A673 (cell line): ENCODE measurements at regions not wholly inside any gene's neighbourhood (a gene's known extent, or its start where the extent isn't known, plus 50 kb on each side); places are given as distances from the start of the nearest gene placed in this dataset.
"Not testable (repeated sequence)": the region's sequence is repeated elsewhere in the genome, so short reads cannot be mapped to it uniquely, and the experiment has no call there.

Source experiments
- BruUV-seq: library from RNA; stranded (reverse); fragments of 400-500 nt; replicated peaks from 2 replicates; lab custom pipeline; 2021; lab: Mats Ljungman, UMichigan
- CTCF ChIA-PET: fragments of 300-600 bp; sonication (Branson Sonifier 250); formaldehyde crosslinking; loops from one replicate; lab custom pipeline; 2022; ENCODE audit warnings: antibody characterized with exemption; lab: Charles Lee
- POLR2A ChIA-PET: fragments of 300-600 bp; sonication (Branson Sonifier 250); formaldehyde crosslinking; loops from one replicate; lab custom pipeline; 2022; ENCODE audit warnings: antibody characterized with exemption; ENCODE audit not compliant: low non-redundant PET; lab: Charles Lee
- DNase-seq: peaks from one replicate; pipeline ENCODE4 v3.0.0-alpha.2; 2015; ENCODE audit warnings: low spot score
- H3K27ac ChIP-seq: fragments of 200-600 bp; sonication (generic); 2 replicates; pipeline ENCODE4 v1.5.1; 2016; ENCODE audit warnings: mixed run types, low read depth, mild to moderate bottlenecking, mixed read lengths, antibody characterized with exemption, low read length; ENCODE audit not compliant: poor library complexity, severe bottlenecking
- H3K27me3 ChIP-seq: fragments of 200-600 bp; sonication (generic); replicated peaks from 2 replicates; pipeline ENCODE4 v1.6.1; 2017; ENCODE audit warnings: mixed run types, low read depth, mild to moderate bottlenecking, mixed read lengths, antibody characterized with exemption, low read length; ENCODE audit not compliant: insufficient read depth, poor library complexity
- H3K36me3 ChIP-seq: fragments of 200-600 bp; sonication (generic); 2 replicates; pipeline ENCODE4 v1.6.1; 2016; ENCODE audit warnings: mixed run types, mild to moderate bottlenecking, mixed read lengths, antibody characterized with exemption, low read length; ENCODE audit not compliant: insufficient read depth, poor library complexity, severe bottlenecking
- H3K4me1 ChIP-seq: fragments of 200-600 bp; sonication (generic); 2 replicates; pipeline ENCODE4 v1.6.1; 2017; ENCODE audit warnings: mixed run types, mild to moderate bottlenecking, mixed read lengths, antibody characterized with exemption, low read length; ENCODE audit not compliant: insufficient read depth, poor library complexity, severe bottlenecking
- H3K4me3 ChIP-seq: fragments of 200-600 bp; sonication (generic); 2 replicates; pipeline ENCODE4 v1.5.1; 2016; ENCODE audit warnings: low read depth, mixed run types, mild to moderate bottlenecking, mixed read lengths, low read length; ENCODE audit not compliant: poor library complexity, severe bottlenecking
- H3K9me3 ChIP-seq: fragments of 200-600 bp; sonication (generic); 2 replicates; pipeline ENCODE4 v1.6.1; 2016; ENCODE audit warnings: mixed run types, low read depth, mild to moderate bottlenecking, mixed read lengths, antibody characterized with exemption, low read length; ENCODE audit not compliant: poor library complexity, severe bottlenecking
- CTCF ChIP-seq: fragments of 300-800, 200-600 bp; sonication (generic); conservative IDR thresholded peaks from 2 replicates; pipeline ENCODE4 v1.5.1; 2017; ENCODE audit warnings: low read depth, mild to moderate bottlenecking, antibody characterized with exemption, low read length, moderate library complexity, mixed read lengths
- EZH2 ChIP-seq: fragments of 200-600 bp; sonication (generic); IDR thresholded peaks from 2 replicates; pipeline ENCODE4 v1.6.1; 2017; ENCODE audit warnings: borderline replicate concordance, low read depth, mild to moderate bottlenecking, mixed read lengths, antibody characterized with exemption, low read length; ENCODE audit not compliant: poor library complexity, severe bottlenecking
- intact Hi-C: fragments of 100-400 bp; cut with micrococcal nuclease; formaldehyde crosslinking; loops from one replicate; pipeline ENCODE4 v1.10.0; 2022; ENCODE audit not compliant: unreplicated experiment

DNA sequence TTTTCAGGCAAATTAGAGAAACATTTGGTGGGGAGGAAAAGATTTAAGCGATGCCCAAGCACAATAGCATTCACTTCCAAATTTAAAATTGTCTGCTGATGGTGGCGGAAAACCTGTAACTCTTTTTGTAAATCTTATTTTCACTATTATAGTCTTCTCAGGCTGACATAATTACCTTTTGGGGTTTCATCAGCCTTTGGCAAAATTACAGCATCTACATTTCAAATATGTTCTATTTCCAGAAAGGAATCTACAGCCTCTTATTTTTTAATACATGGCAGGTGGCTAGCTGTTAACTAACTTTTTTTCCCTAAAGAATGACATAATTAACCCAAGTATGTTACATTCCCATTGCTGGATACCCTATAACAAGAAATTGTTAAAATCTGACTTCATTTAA is 391.5 kb upstream of the CCDC54 start:
- intact Hi-C loops: no loop called here
- ChIA-PET POLR2A (no interaction called here), CTCF (no interaction called here)
- Histone ChIP-seq H3K4me3 (no peak overlapping the region), H3K36me3 (no peaks in the 10 kb centered on the region), H3K9me3 (peaks cover 13% of the 10 kb centered on the region), H3K27ac (peak overlapping the region; percentile 18), H3K4me1 (no peaks in the 10 kb centered on the region), H3K27me3 (no peaks in the 10 kb centered on the region)
- BruUV-seq: no TSS peak
- no peak for TF ChIP-seq CTCF
- TF ChIP-seq EZH2: no peak
- no peak for DNase-seq

DNA sequence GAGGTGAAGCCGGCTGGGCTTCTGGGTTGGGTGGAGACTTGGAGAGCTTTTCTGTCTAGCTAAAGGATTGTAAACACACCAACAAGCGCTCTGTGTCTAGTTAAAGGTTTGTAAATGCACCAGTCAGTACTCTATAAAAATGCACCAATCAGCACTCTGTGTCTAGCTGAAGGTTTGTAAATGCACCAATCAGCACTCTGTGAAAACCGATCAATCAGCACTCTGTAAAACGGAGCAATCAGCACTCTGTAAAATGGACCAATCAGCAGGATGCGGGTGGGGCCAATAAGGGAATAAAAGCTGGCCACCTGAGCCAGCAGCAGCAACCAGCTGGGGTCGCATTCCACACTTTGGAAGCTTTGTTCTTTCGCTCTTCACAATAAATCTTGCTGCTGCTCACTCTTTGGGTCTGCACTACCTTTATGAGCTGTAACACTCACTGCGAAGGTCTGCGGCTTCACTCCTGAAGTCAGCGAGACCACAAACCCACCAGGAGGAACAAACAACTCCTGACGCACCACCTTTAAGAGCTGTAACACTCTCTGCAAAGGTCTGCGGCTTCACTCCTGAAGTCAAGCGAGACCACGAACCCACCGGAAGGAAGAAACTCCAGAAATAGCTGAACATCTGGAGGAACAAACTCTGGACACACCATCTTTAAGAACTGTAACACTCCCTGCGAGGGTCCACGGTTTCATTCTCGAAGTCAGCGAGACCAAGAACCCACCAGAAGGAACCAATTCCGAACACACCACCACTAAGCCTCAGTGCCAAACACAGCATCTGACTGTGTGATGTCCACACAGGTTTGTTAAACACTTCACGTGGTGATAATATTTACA is 378.2 kb upstream of the CCDC54 start:
- intact Hi-C loops, BruUV-seq, H3K27ac ChIP-seq, H3K36me3 ChIP-seq, DNase-seq, CTCF ChIA-PET, H3K4me1 ChIP-seq, POLR2A ChIA-PET, H3K9me3 ChIP-seq, H3K4me3 ChIP-seq, H3K27me3 ChIP-seq: not testable (repeated sequence)

- TF ChIP-seq EZH2: no peak
- ChIA-PET POLR2A (no interaction called here), CTCF (no interaction called here)
- BruUV-seq: no TSS peak
- H3K4me1 ChIP-seq: no peaks in the 10 kb centered on the region
- no peak overlapping the region for H3K4me3 ChIP-seq
- no peak for DNase-seq
- H3K27me3 ChIP-seq: no peaks in the 10 kb centered on the region
- intact Hi-C loops: no loop called here
- no peaks in the 10 kb centered on the region for H3K36me3 ChIP-seq
- no peak overlapping the region for H3K27ac ChIP-seq
- H3K9me3 ChIP-seq: peaks cover 4% of the 10 kb centered on the region
Observed at GRCh38 chr3:107001635-107002034, 375.6 kb upstream of the CCDC54 start.

- H3K27me3 ChIP-seq, POLR2A ChIA-PET, CTCF ChIA-PET: not testable (repeated sequence)
Observed at GRCh38 chr3:107005352-107005751, 371.9 kb upstream of the CCDC54 start.

More at GRCh38 chr3:107005352-107005751, 371.9 kb upstream of the CCDC54 start:
- H3K9me3 ChIP-seq, H3K4me1 ChIP-seq, H3K36me3 ChIP-seq, H3K27ac ChIP-seq, BruUV-seq, intact Hi-C loops, H3K4me3 ChIP-seq: not testable (repeated sequence)
- peak; percentile 46 for DNase-seq
- TF ChIP-seq CTCF: peak; percentile 27; the same call in 1 of the 2 replicates
